Mucosa of rectum (tissue), 2 donors: ENCODE measurements at regions not wholly inside any gene's neighbourhood (a gene's known extent, or its start where the extent isn't known, plus 50 kb on each side); places are given as distances from the start of the nearest gene placed in this dataset.

Source experiments
- H3K27ac ChIP-seq, 2 donors: one replicate each; pipeline ENCODE4 v1.7.0; 2013; ENCODE audit warnings: inconsistent platforms in 2 of 2, low read depth in 2 of 2, low read length in 2 of 2
- H3K27me3 ChIP-seq, 2 donors: one replicate each; pipeline ENCODE4 v1.7.0; 2013; ENCODE audit warnings: low read length in 2 of 2; ENCODE audit not compliant: control insufficient read depth in 2 of 2, insufficient read depth in 2 of 2
- H3K36me3 ChIP-seq, 2 donors: one replicate each; pipeline ENCODE4 v1.7.0; 2013; ENCODE audit warnings: low read length in 2 of 2; ENCODE audit not compliant: control insufficient read depth in 2 of 2, insufficient read depth in 2 of 2
- H3K4me1 ChIP-seq, 2 donors: one replicate each; pipeline ENCODE4 v1.7.0; 2013; ENCODE audit warnings: low read length in 2 of 2, mild to moderate bottlenecking in 1 of 2; ENCODE audit not compliant: control insufficient read depth in 2 of 2, insufficient read depth in 2 of 2
- H3K4me3 ChIP-seq, 2 donors: one replicate each; pipeline ENCODE4 v1.7.0; 2013; ENCODE audit warnings: low read length in 2 of 2
- H3K9ac ChIP-seq, 2 donors: one replicate each; pipeline ENCODE4 v1.7.0; 2013; ENCODE audit warnings: low read length in 2 of 2, low read depth in 1 of 2, mild to moderate bottlenecking in 1 of 2
- H3K9me3 ChIP-seq, 2 donors: one replicate each; pipeline ENCODE4 v1.7.0; 2013; ENCODE audit warnings: low read length in 2 of 2; ENCODE audit not compliant: control insufficient read depth in 2 of 2
- donor health status: healthy.
- donor health status: Normal muscosa, but diverticular disease.

- H3K27me3 ChIP-seq: no peaks in the 10 kb centered on the region
- H3K36me3 ChIP-seq: no peaks in the 10 kb centered on the region
- peaks cover 0 to 4% of the 10 kb centered on the region in 2 donors for H3K4me1 ChIP-seq
- H3K27ac ChIP-seq: no peak overlapping the region
- no peaks in the 10 kb centered on the region for H3K9me3 ChIP-seq
- no peak overlapping the region for H3K9ac ChIP-seq
- H3K4me3 ChIP-seq: no peak overlapping the region
Measured at GRCh38 chr13:40498461-40498860, 168.0 kb downstream of the FOXO1 start.

GRCh38 chr13:40502236-40502635, 164.2 kb downstream of the FOXO1 start:
- H3K9me3 ChIP-seq: no peaks in the 10 kb centered on the region
- H3K9ac ChIP-seq: no peak overlapping the region
- no peaks in the 10 kb centered on the region for H3K27me3 ChIP-seq
- H3K36me3 ChIP-seq: no peaks in the 10 kb centered on the region
- no peaks in the 10 kb centered on the region for H3K4me1 ChIP-seq
- no peak overlapping the region for H3K4me3 ChIP-seq
- H3K27ac ChIP-seq: no peak overlapping the region

- Histone ChIP-seq H3K27ac (no peak overlapping the region), H3K4me3 (no peak overlapping the region), H3K9ac (no peak overlapping the region), H3K27me3 (no peaks in the 10 kb centered on the region), H3K9me3 (no peaks in the 10 kb centered on the region), H3K4me1 (no peaks in the 10 kb centered on the region), H3K36me3 (no peaks in the 10 kb centered on the region)
Measured at GRCh38 chr13:40503011-40503410, 163.4 kb downstream of the FOXO1 start.

GRCh38 chr13:40503966-40504591, 162.4 kb downstream of the FOXO1 start:
- no peaks in the 10 kb centered on the region for H3K27me3 ChIP-seq
- H3K36me3 ChIP-seq: no peaks in the 10 kb centered on the region
- H3K27ac ChIP-seq: no peak overlapping the region
- no peak overlapping the region for H3K9ac ChIP-seq
- no peaks in the 10 kb centered on the region for H3K9me3 ChIP-seq
- no peaks in the 10 kb centered on the region for H3K4me1 ChIP-seq
- no peak overlapping the region for H3K4me3 ChIP-seq

- no peaks in the 10 kb centered on the region for H3K9me3 ChIP-seq
- H3K36me3 ChIP-seq: no peaks in the 10 kb centered on the region
- no peak overlapping the region for H3K27ac ChIP-seq
- H3K4me3 ChIP-seq: no peak overlapping the region
- H3K4me1 ChIP-seq: no peaks in the 10 kb centered on the region
- no peaks in the 10 kb centered on the region for H3K27me3 ChIP-seq
- no peak overlapping the region for H3K9ac ChIP-seq
Measured at GRCh38 chr13:40504641-40505040, 161.8 kb downstream of the FOXO1 start.

- H3K27ac ChIP-seq: no peak overlapping the region
- H3K36me3 ChIP-seq: no peaks in the 10 kb centered on the region
- no peaks in the 10 kb centered on the region for H3K27me3 ChIP-seq
- H3K4me3 ChIP-seq: no peak overlapping the region
- no peaks in the 10 kb centered on the region for H3K4me1 ChIP-seq
- no peak overlapping the region for H3K9ac ChIP-seq
- no peaks in the 10 kb centered on the region for H3K9me3 ChIP-seq
Measured at GRCh38 chr13:40505196-40505595, 161.2 kb downstream of the FOXO1 start.
